HL-60 (cell line): ENCODE measurements at regions not wholly inside any gene's neighbourhood (a gene's known extent, or its start where the extent isn't known, plus 50 kb on each side); places are given as distances from the start of the nearest gene placed in this dataset.

Experiments
- DNase-seq, 2 experiments: peaks; one replicate each; pipeline ENCODE4 v3.0.0-alpha.2; 2010 to 2020; ENCODE audit warnings: low read depth in 1 of 2, low spot score in 1 of 2
- H3K27ac ChIP-seq: fragments of 250-450 bp; sonication (Bioruptor Pico); replicated peaks from 2 replicates; pipeline ENCODE4 v1.5.1; 2020; ENCODE audit warnings: mild to moderate bottlenecking, moderate library complexity
- H3K27me3 ChIP-seq: fragments of 250-450 bp; sonication (Bioruptor Pico); 2 replicates; pipeline ENCODE4 v1.5.1; 2021; ENCODE audit warnings: mild to moderate bottlenecking, moderate library complexity; ENCODE audit not compliant: insufficient read depth, poor library complexity, severe bottlenecking
- H3K4me3 ChIP-seq: replicated peaks from 2 replicates; pipeline ENCODE4 v1.5.1; 2011; ENCODE audit warnings: mild to moderate bottlenecking, control low read depth, low read length; ENCODE audit not compliant: insufficient read depth
- CTCF ChIP-seq: IDR thresholded peaks from one replicate; pipeline ENCODE4 v1.5.1; 2011; ENCODE audit warnings: low read length, control low read depth, inconsistent platforms; ENCODE audit not compliant: insufficient read depth
- GABPA ChIP-seq: IDR thresholded peaks from 2 replicates; pipeline ENCODE4 v1.6.1; 2012; ENCODE audit warnings: low read depth
- POLR2AphosphoS5 ChIP-seq: IDR thresholded peaks from 2 replicates; pipeline ENCODE4 v1.6.1; 2012; ENCODE audit warnings: low read depth
- REST ChIP-seq: IDR thresholded peaks from 2 replicates; pipeline ENCODE4 v1.6.1; 2012; ENCODE audit warnings: low read depth; ENCODE audit not compliant: insufficient replicate concordance
- SPI1 ChIP-seq: IDR thresholded peaks from 2 replicates; pipeline ENCODE4 v1.6.1; 2012; ENCODE audit warnings: low read depth, mild to moderate bottlenecking, borderline replicate concordance

- Histone ChIP-seq H3K27ac (no peak overlapping the region), H3K27me3 (no peaks in the 10 kb centered on the region), H3K4me3 (no peak overlapping the region)
- DNase-seq = no peak
- no peak for TF ChIP-seq GABPA
Observed at GRCh38 chr6:56310241-56310640, 62.9 kb upstream of the COL21A1 start.

GRCh38 chr6:56299916-56300315 lies 52.5 kb upstream of the COL21A1 start:
- Histone ChIP-seq H3K27ac (no peak overlapping the region), H3K4me3 (no peak overlapping the region), H3K27me3 (no peaks in the 10 kb centered on the region)
- TF ChIP-seq GABPA = no peak
- TF ChIP-seq CTCF = no peak
- no peak for TF ChIP-seq REST
- TF ChIP-seq SPI1 = no peak
- no peak for TF ChIP-seq POLR2AphosphoS5
- DNase-seq = no peak

GRCh38 chr6:56297022-56297989 lies 49.9 kb upstream of the COL21A1 start:
- DNase-seq = no peak
- TF ChIP-seq SPI1 (no peak), CTCF (no peak), GABPA (no peak), REST (no peak), POLR2AphosphoS5 (no peak)
- H3K27me3 ChIP-seq = no peaks in the 10 kb centered on the region
- H3K4me3 ChIP-seq = no peak overlapping the region
- no peak overlapping the region for H3K27ac ChIP-seq
